ENCODE measurements at regions not wholly inside any gene's neighbourhood (a gene's known extent, or its start where the extent isn't known, plus 50 kb on each side); places are given as distances from the start of the nearest gene placed in this dataset.
A peak's percentile ranks its signal among the peaks of the same experiment; 100 is the strongest.

DNA sequence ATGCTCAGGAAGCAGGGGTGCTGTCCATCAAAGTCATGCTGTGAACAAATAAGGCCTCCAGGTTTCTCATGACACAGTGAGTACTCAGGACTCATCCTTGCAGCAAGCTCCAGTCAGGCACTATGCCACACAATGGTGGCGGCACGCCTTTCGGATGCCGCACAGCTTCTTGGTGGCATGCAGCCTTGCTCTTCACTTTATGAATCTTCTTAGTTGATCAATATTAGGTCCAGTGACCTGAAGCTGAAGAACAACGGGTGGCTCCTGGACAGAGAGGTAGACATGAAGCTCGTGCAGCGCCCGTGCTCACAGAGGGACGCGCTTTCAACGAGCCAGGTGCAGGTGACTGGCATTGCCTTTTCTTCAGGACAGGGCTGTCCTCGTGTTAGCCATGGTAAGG is 653.0 kb upstream of the MGMT start:
- no peaks in the 10 kb centered on the region for H3K36me3 ChIP-seq (ENCODE audit: control insufficient read depth in 4 of 4, insufficient read depth in 4 of 4, low read length in 4 of 4)
- 91% methylated on average over 12 of the region's 12 CpGs for WGBS, 2 donors
- H3K4me3 ChIP-seq = no peak overlapping the region
- H3K4me1 ChIP-seq (ENCODE audit: control insufficient read depth in 5 of 5, insufficient read depth in 5 of 5, low read length in 5 of 5) = peaks cover 0 to 28% (median 0%) of the 10 kb centered on the region in 5 donors
- no peaks in the 10 kb centered on the region for H3K27me3 ChIP-seq (ENCODE audit: control insufficient read depth in 3 of 3, insufficient read depth in 3 of 3, low read length in 2 of 3)
- TF ChIP-seq, protein P1, sequence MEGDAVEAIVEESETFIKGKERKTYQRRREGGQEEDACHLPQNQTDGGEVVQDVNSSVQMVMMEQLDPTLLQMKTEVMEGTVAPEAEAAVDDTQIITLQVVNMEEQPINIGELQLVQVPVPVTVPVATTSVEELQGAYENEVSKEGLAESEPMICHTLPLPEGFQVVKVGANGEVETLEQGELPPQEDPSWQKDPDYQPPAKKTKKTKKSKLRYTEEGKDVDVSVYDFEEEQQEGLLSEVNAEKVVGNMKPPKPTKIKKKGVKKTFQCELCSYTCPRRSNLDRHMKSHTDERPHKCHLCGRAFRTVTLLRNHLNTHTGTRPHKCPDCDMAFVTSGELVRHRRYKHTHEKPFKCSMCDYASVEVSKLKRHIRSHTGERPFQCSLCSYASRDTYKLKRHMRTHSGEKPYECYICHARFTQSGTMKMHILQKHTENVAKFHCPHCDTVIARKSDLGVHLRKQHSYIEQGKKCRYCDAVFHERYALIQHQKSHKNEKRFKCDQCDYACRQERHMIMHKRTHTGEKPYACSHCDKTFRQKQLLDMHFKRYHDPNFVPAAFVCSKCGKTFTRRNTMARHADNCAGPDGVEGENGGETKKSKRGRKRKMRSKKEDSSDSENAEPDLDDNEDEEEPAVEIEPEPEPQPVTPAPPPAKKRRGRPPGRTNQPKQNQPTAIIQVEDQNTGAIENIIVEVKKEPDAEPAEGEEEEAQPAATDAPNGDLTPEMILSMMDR (IDR thresholded peaks at IDR 0.05; ENCODE audit: control extremely low read depth, extremely low read depth) = no peak
- no peak overlapping the region for H3K9ac ChIP-seq (ENCODE audit: insufficient read depth in 1 of 2, low read length in 2 of 2)
- peaks cover 0 to 3% (median 0%) of the 10 kb centered on the region in 4 donors for H3K9me3 ChIP-seq (ENCODE audit: control insufficient read depth in 4 of 4, insufficient read depth in 3 of 4, low read length in 3 of 4)
- ATAC-seq (ENCODE audit: insufficient read depth, low FRiP score) (no peak), DNase-seq (no peak)
- no peak overlapping the region for H3K27ac ChIP-seq (ENCODE audit: low read depth in 1 of 2, low read length in 1 of 2)

- H3K9ac ChIP-seq (ENCODE audit: insufficient read depth in 1 of 2, low read length in 2 of 2) = peak overlapping the region in 1 of 2 donors; percentile 8
- H3K27ac ChIP-seq (ENCODE audit: low read depth in 1 of 2, low read length in 1 of 2) = no peak overlapping the region
- H3K4me1 ChIP-seq (ENCODE audit: control insufficient read depth in 5 of 5, insufficient read depth in 5 of 5, low read length in 5 of 5) = peaks cover 0 to 28% (median 0%) of the 10 kb centered on the region in 5 donors
- no peaks in the 10 kb centered on the region for H3K27me3 ChIP-seq (ENCODE audit: control insufficient read depth in 3 of 3, insufficient read depth in 3 of 3, low read length in 2 of 3)
- peak; percentile 40 to 78 (median 46) for DNase-seq
- WGBS, 2 donors = 72 to 87% methylated on average over 4 of the region's 4 CpGs
- peaks cover 0 to 3% (median 0%) of the 10 kb centered on the region in 4 donors for H3K9me3 ChIP-seq (ENCODE audit: control insufficient read depth in 4 of 4, insufficient read depth in 3 of 4, low read length in 3 of 4)
- TF ChIP-seq, protein P1 (IDR thresholded peaks at IDR 0.05; ENCODE audit: control extremely low read depth, extremely low read depth) = no peak
- no peaks in the 10 kb centered on the region for H3K36me3 ChIP-seq (ENCODE audit: control insufficient read depth in 4 of 4, insufficient read depth in 4 of 4, low read length in 4 of 4)
- no peak for ATAC-seq (ENCODE audit: insufficient read depth, low FRiP score)
- no peak overlapping the region for H3K4me3 ChIP-seq
Observed at GRCh38 chr10:128814782-128815181, 652.3 kb upstream of the MGMT start.

- Histone ChIP-seq H3K4me3 (no peak overlapping the region), H3K36me3 (ENCODE audit: control insufficient read depth in 4 of 4, insufficient read depth in 4 of 4, low read length in 4 of 4) (no peaks in the 10 kb centered on the region), H3K9ac (ENCODE audit: insufficient read depth in 1 of 2, low read length in 2 of 2) (no peak overlapping the region), H3K9me3 (ENCODE audit: control insufficient read depth in 4 of 4, insufficient read depth in 3 of 4, low read length in 3 of 4) (peaks cover 0 to 3% (median 0%) of the 10 kb centered on the region in 4 donors), H3K4me1 (ENCODE audit: control insufficient read depth in 5 of 5, insufficient read depth in 5 of 5, low read length in 5 of 5) (peaks cover 0 to 26% (median 0%) of the 10 kb centered on the region in 5 donors), H3K27ac (ENCODE audit: low read depth in 1 of 2, low read length in 1 of 2) (no peak overlapping the region), H3K27me3 (ENCODE audit: control insufficient read depth in 3 of 3, insufficient read depth in 3 of 3, low read length in 2 of 3) (no peaks in the 10 kb centered on the region)
- 70 to 72% methylated on average over 2 of the region's 2 CpGs for WGBS, 2 donors
- TF ChIP-seq, protein P1 (IDR thresholded peaks at IDR 0.05; ENCODE audit: control extremely low read depth, extremely low read depth) = no peak
- no peak for DNase-seq
- no peak for ATAC-seq (ENCODE audit: insufficient read depth, low FRiP score)
Observed at GRCh38 chr10:128816726-128817125, 650.3 kb upstream of the MGMT start.

DNA sequence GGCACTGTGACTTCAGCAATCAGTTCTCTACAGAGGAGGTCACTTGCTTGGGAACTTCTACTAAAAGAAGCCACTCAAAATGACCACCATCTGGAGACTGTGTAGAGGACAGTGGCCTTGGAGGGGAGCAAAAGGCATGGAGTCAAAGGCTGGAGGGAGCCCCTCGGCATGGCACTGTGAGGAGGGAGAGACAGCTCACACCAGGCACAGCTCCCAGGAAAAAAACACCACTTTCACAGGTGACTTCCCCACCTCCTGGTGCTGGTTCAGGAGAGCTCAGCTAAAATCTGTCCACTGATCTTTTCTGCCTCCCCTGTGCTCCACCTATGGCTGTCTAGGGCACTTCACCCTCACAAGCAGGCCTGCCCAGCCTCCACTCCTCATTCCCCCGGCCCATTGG is 649.4 kb upstream of the MGMT start:
- 68 to 73% methylated on average over 2 of the region's 2 CpGs for WGBS, 2 donors
- H3K9ac ChIP-seq (ENCODE audit: insufficient read depth in 1 of 2, low read length in 2 of 2) = no peak overlapping the region
- TF ChIP-seq, protein P1 (IDR thresholded peaks at IDR 0.05; ENCODE audit: control extremely low read depth, extremely low read depth) = no peak
- H3K9me3 ChIP-seq (ENCODE audit: control insufficient read depth in 4 of 4, insufficient read depth in 3 of 4, low read length in 3 of 4) = peaks cover 0 to 8% (median 0%) of the 10 kb centered on the region in 4 donors
- H3K27me3 ChIP-seq (ENCODE audit: control insufficient read depth in 3 of 3, insufficient read depth in 3 of 3, low read length in 2 of 3) = no peaks in the 10 kb centered on the region
- peaks cover 0 to 17% (median 0%) of the 10 kb centered on the region in 5 donors for H3K4me1 ChIP-seq (ENCODE audit: control insufficient read depth in 5 of 5, insufficient read depth in 5 of 5, low read length in 5 of 5)
- DNase-seq = no peak
- no peak for ATAC-seq (ENCODE audit: insufficient read depth, low FRiP score)
- H3K4me3 ChIP-seq = no peak overlapping the region
- H3K36me3 ChIP-seq (ENCODE audit: control insufficient read depth in 4 of 4, insufficient read depth in 4 of 4, low read length in 4 of 4) = no peaks in the 10 kb centered on the region
- no peak overlapping the region for H3K27ac ChIP-seq (ENCODE audit: low read depth in 1 of 2, low read length in 1 of 2)

All from lung (tissue), 11 donors.